ENCODE measurements at regions not wholly inside any gene's neighbourhood (a gene's known extent, or its start where the extent isn't known, plus 50 kb on each side); places are given as distances from the start of the nearest gene placed in this dataset.

- TF ChIP-seq TAF1 (IDR thresholded peaks at IDR 0.05; ENCODE audit: borderline replicate concordance, insufficient read depth, low read length) (no peak), REST (IDR thresholded peaks at IDR 0.05; ENCODE audit: insufficient read depth in 1 of 2, low read depth in 2 of 2, low read length in 2 of 2) (no peak), POLR2AphosphoS5 (IDR thresholded peaks at IDR 0.05; ENCODE audit: low read depth, low read length) (no peak), SIN3A (IDR thresholded peaks at IDR 0.05; ENCODE audit: borderline replicate concordance, insufficient read depth, low read length) (no peak), FOXP2 (optimal IDR thresholded peaks at IDR 0.05; ENCODE audit: borderline replicate concordance, extremely low read depth, extremely low read length, insufficient read depth) (no peak)
Measured at GRCh38 chr6:110542311-110543024, 66.1 kb upstream of the SLC22A16 start.

GRCh38 chr6:110541701-110542309 is 65.4 kb upstream of the SLC22A16 start:
- TF ChIP-seq REST (IDR thresholded peaks at IDR 0.05; ENCODE audit: insufficient read depth in 1 of 2, low read depth in 2 of 2, low read length in 2 of 2) (no peak), SIN3A (IDR thresholded peaks at IDR 0.05; ENCODE audit: borderline replicate concordance, insufficient read depth, low read length) (no peak), TAF1 (IDR thresholded peaks at IDR 0.05; ENCODE audit: borderline replicate concordance, insufficient read depth, low read length) (no peak)

- no peak for TF ChIP-seq SIN3A (IDR thresholded peaks at IDR 0.05; ENCODE audit: borderline replicate concordance, insufficient read depth, low read length)
Measured at GRCh38 chr6:110538416-110539160, 62.2 kb upstream of the SLC22A16 start.

GRCh38 chr6:110537208-110538123 is 61.1 kb upstream of the SLC22A16 start:
- TF ChIP-seq SIN3A (IDR thresholded peaks at IDR 0.05; ENCODE audit: borderline replicate concordance, insufficient read depth, low read length) (0 out of 2 replicates have a peak, but pooled peaks have one; percentile 21), TAF1 (IDR thresholded peaks at IDR 0.05; ENCODE audit: borderline replicate concordance, insufficient read depth, low read length) (peak; percentile 56; the same call in 1 of the 2 replicates), REST (IDR thresholded peaks at IDR 0.05; ENCODE audit: insufficient read depth in 1 of 2, low read depth in 2 of 2, low read length in 2 of 2) (no peak)

GRCh38 chr6:110534731-110535492 is 58.5 kb upstream of the SLC22A16 start:
- TF ChIP-seq POLR2AphosphoS5 (IDR thresholded peaks at IDR 0.05; ENCODE audit: low read depth, low read length) (no peak), FOXP2 (optimal IDR thresholded peaks at IDR 0.05; ENCODE audit: borderline replicate concordance, extremely low read depth, extremely low read length, insufficient read depth) (no peak), TAF1 (IDR thresholded peaks at IDR 0.05; ENCODE audit: borderline replicate concordance, insufficient read depth, low read length) (no peak), SIN3A (IDR thresholded peaks at IDR 0.05; ENCODE audit: borderline replicate concordance, insufficient read depth, low read length) (no peak), REST (IDR thresholded peaks at IDR 0.05; ENCODE audit: insufficient read depth in 1 of 2, low read depth in 2 of 2, low read length in 2 of 2) (no peak)

Data from PFSK-1 (cell line).